Activated T-cell treated with anti-CD3 and anti-CD28 coated beads, Interleukin-2, amount 50 U/mL, for 72 hours (primary cell): ENCODE measurements at regions not wholly inside any gene's neighbourhood (a gene's known extent, or its start where the extent isn't known, plus 50 kb on each side); places are given as distances from the start of the nearest gene placed in this dataset.

Experiments used
- ATAC-seq, 2 donors: fragments of 150-1000 bp; cut with Tn5 transposase; replicated peaks in 1 of 2; 2 replicates each; pipeline ENCODE4 v1.10.0; 2021; ENCODE audit warnings: moderate library complexity in 2 of 2, mild to moderate bottlenecking in 1 of 2
- DNase-seq, 2 donors: peaks; one replicate each; pipeline ENCODE4 v3.0.0; 2021 to 2022; ENCODE audit warnings: mixed read lengths in 1 of 2
- H3K27ac Mint-ChIP-seq: one replicate; pipeline ENCODE4 v1.8.0; 2022; ENCODE audit warnings: mild to moderate bottlenecking, moderate library complexity, mixed read lengths
- H3K27me3 Mint-ChIP-seq: one replicate; pipeline ENCODE4 v1.8.0; 2022; ENCODE audit warnings: low read depth, mixed read lengths
- H3K36me3 Mint-ChIP-seq, 2 donors: one replicate each; pipeline ENCODE4 v1.8.0; 2022; ENCODE audit warnings: mixed read lengths in 2 of 2, mild to moderate bottlenecking in 1 of 2; ENCODE audit not compliant: insufficient read depth in 2 of 2
- H3K4me1 Mint-ChIP-seq: one replicate; pipeline ENCODE4 v1.8.0; 2022; ENCODE audit warnings: low read depth, mixed read lengths
- H3K4me3 Mint-ChIP-seq, 2 donors: one replicate each; pipeline ENCODE4 v1.8.0; 2022; ENCODE audit warnings: mild to moderate bottlenecking in 2 of 2, mixed read lengths in 2 of 2, moderate library complexity in 2 of 2
- H3K9me3 Mint-ChIP-seq, 2 donors: one replicate each; pipeline ENCODE4 v1.8.0; 2022; ENCODE audit warnings: mixed read lengths in 2 of 2

DNA sequence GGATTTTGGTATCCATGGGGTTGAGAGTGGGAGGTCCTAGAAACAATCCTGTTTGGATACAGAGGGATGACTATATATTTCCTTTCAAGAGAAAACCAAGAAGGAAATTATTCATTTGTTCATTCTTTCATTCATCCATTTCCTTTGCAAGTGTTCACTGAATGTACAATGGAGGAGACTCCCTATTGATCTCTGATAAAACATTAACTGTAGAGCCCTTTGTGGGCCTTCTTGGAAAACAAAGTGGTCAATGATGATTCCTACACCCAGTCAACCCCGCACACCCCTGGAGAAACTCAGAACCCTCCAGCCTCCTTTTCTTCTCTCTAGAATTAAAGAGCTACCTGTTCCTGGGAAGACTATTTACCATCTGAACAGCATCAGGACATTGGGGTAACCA, 247.3 kb downstream of the AUH start:
- no peak for ATAC-seq

DNA sequence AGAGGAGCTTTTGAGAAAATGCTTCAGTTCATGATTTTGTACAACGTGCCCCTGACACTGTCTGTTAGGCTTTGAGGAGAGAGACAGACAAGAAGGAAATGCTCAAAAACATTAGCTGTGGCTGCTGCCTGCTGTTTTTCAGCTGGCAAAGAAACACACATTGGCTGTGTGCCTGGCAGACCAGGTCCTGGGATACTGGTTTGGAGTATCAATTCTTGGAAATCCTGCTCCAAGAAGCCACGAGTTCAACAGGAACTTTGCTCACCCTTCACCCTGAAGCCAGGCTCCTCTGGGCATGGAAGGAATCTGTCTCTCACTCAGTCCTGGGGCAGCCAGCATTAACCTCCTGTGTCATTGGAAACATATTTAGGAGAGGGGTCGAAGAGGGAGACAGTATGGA, 245.5 kb downstream of the AUH start:
- no peak overlapping the region for H3K4me3 Mint-ChIP-seq
- DNase-seq, result no peak
- peaks cover 5 to 9% of the 10 kb centered on the region in 2 donors for H3K36me3 Mint-ChIP-seq
- peaks cover 17% of the 10 kb centered on the region for H3K27me3 Mint-ChIP-seq
- peaks cover 44% of the 10 kb centered on the region for H3K4me1 Mint-ChIP-seq
- no peak for ATAC-seq
- peaks cover under 1% of the 10 kb centered on the region in 2 donors for H3K9me3 Mint-ChIP-seq
- no peak overlapping the region for H3K27ac Mint-ChIP-seq

More for the DNA sequence above, 247.3 kb downstream of the AUH start:
- Mint-ChIP-seq H3K4me3 (no peak overlapping the region), H3K4me1 (peaks cover 43% of the 10 kb centered on the region), H3K36me3 (peaks cover 16 to 19% of the 10 kb centered on the region in 2 donors), H3K27ac (no peak overlapping the region), H3K9me3 (peaks cover 8 to 10% of the 10 kb centered on the region in 2 donors), H3K27me3 (peaks cover 17% of the 10 kb centered on the region)
- no peak for DNase-seq

DNA sequence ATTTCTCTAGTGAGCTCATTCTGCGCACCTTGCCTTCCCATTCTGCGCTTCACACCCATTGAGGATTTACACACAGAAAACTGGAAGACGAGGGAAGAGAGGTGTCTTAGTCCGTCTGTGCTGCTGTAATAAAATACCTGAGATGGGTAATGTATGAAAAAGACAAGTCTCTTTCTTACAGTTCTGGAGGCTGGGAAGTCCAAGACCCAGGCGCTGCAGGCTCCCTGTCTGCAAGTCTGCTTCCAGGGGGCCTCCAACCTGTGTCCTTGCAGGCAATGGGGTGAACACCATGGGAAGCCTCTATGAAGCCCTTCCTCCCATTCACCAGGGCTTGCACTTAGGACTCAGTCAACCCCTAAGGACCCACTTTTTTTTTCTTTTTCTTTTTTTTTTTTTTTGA, 245.0 kb downstream of the AUH start:
- Mint-ChIP-seq H3K4me3 (no peak overlapping the region), H3K9me3 (no peaks in the 10 kb centered on the region), H3K4me1 (peaks cover 39% of the 10 kb centered on the region), H3K27me3 (peaks cover 17% of the 10 kb centered on the region), H3K36me3 (peaks cover 5 to 7% of the 10 kb centered on the region in 2 donors), H3K27ac (no peak overlapping the region)
- DNase-seq (no peak), ATAC-seq (no peak)

DNA sequence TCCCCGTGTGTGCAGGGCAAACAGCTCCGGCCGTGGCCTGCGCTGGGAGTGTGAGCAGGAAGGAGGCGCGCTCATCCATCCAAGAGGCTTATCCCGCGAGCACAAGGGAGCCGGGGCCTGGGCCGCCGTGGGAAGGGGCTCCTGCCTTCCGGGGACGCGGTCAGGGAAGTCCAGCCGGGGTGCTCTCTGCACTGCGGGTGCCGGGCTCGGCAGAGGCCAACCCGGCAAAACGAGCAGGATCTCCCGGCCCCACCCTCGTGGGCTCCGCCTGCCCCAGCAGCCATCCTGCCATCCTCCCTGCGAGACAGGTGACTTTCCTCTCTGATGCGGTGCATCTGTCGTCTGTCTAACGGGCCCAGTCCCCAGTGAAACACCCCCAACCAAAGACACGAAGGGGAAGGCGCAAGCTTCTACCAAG, 244.2 kb downstream of the AUH start:
- ATAC-seq (no peak), DNase-seq (no peak)
- peaks cover 36% of the 10 kb centered on the region for H3K4me1 Mint-ChIP-seq
- peaks cover 17% of the 10 kb centered on the region for H3K27me3 Mint-ChIP-seq
- no peak overlapping the region for H3K27ac Mint-ChIP-seq
- peak overlapping the region in 1 of 2 donors; percentile 27 for H3K4me3 Mint-ChIP-seq
- peaks cover 3 to 7% of the 10 kb centered on the region in 2 donors for H3K36me3 Mint-ChIP-seq
- peaks cover 1% of the 10 kb centered on the region in 2 donors for H3K9me3 Mint-ChIP-seq

DNA sequence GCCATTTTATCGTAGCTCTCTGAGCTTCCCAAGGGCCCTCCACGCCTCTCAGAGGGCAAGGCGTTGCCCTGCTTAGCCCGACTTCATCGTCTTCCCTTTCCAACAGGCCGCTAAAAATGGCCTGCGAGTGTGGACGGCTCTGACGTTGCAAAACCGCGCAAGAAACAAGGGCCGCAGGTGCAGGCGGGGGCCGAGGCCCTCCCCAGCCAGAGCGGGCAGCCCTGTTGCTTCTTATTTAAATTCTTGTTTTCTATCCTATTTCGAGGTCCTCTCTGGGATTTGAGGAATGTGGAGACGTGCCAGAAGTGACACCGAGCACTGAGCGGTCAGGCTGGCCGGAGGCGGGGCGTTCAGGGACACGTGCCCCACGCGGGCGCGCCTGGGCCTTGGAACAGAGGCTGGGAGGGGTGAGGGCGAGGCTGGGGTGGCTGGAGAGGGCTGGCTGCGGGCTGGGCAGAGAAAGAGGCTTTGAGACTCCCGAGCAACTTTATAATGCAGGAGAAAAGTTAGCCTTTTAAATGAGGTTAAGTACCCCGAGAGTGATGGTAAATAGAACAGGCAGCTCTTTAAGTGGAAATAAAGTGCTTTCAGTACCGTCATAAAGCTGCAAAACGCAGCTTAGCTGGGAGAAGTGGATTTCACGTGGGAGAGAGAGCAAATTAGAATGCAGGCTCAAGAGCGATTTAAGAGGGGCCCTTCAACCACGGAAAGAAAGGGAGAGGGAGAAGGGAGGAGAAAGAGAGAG, 243.6 kb downstream of the AUH start:
- no peak for DNase-seq
- H3K36me3 Mint-ChIP-seq, result peaks cover 3 to 8% of the 10 kb centered on the region in 2 donors
- peaks cover 17% of the 10 kb centered on the region for H3K27me3 Mint-ChIP-seq
- H3K9me3 Mint-ChIP-seq, result peaks cover 1% of the 10 kb centered on the region in 2 donors
- peak overlapping the region in 1 of 2 donors; percentile 27 for H3K4me3 Mint-ChIP-seq
- H3K27ac Mint-ChIP-seq, result no peak overlapping the region
- H3K4me1 Mint-ChIP-seq, result peaks cover 34% of the 10 kb centered on the region
- ATAC-seq, result no peak

DNA sequence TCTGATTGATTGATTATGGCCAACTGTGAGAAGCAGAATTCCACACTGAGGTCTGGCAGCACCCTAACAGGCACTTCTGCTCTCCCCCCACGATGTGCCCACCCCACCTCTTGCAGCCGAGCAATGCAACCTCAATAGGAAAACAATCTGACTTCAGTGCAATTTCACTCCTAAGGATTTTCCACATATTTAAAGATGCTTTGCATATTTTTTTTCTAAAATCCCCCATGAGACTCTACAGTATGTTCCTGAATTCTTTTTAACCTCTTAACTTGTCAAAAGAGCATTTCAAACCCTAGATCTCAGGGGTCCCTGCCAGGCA, 243.1 kb downstream of the AUH start:
- Mint-ChIP-seq H3K4me1 (peaks cover 34% of the 10 kb centered on the region), H3K36me3 (peaks cover 7 to 12% of the 10 kb centered on the region in 2 donors), H3K4me3 (no peak overlapping the region), H3K27me3 (peaks cover 17% of the 10 kb centered on the region), H3K27ac (no peak overlapping the region), H3K9me3 (peaks cover 1 to 4% of the 10 kb centered on the region in 2 donors)
- ATAC-seq (no peak), DNase-seq (no peak)

DNA sequence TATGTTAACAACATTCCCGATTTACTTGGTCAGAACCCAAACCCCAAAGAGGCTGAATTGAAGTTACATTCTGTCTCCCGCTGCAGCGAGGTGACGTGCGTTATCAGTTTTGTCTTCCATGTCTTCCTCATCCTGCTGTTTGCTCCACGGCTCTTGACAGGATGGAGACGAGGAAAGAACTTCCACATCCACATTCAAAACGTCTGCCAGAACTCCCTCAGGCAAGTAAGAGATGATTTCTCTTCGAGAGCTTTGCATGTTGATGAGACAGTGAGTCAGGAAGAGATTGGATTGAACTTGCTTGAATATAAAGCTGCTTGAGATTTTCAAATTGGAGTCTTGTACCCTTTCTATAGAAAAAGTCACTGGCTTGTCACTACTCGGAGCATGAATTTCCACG, 242.6 kb downstream of the AUH start:
- DNase-seq (no peak), ATAC-seq (no peak)
- Mint-ChIP-seq H3K4me3 (no peak overlapping the region), H3K36me3 (peaks cover 7 to 13% of the 10 kb centered on the region in 2 donors), H3K27me3 (peaks cover 17% of the 10 kb centered on the region), H3K27ac (no peak overlapping the region), H3K4me1 (peaks cover 33% of the 10 kb centered on the region), H3K9me3 (peaks cover 1 to 4% of the 10 kb centered on the region in 2 donors)

DNA sequence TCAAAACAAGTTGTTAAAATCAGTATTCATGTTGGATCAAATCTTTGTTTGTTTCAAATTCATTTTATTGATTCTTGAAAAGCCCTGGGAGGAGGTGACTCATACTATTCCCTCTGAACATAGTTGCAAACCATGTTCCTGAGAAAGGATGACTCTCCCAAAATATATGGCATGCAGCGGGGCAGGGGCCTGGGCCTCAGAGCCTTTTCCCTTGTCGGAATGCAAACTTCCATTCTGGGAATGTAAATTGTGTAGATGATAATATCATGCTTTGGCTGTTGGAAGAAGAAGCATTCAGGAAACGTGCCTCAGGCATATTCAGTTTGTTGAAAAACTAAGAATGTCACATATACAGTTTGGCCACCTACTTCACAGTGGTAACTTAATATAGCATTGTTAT, 242.0 kb downstream of the AUH start:
- Mint-ChIP-seq H3K27me3 (peaks cover 17% of the 10 kb centered on the region), H3K27ac (no peak overlapping the region), H3K9me3 (peaks cover 1 to 6% of the 10 kb centered on the region in 2 donors), H3K4me1 (peaks cover 33% of the 10 kb centered on the region), H3K4me3 (no peak overlapping the region), H3K36me3 (peaks cover 7 to 18% of the 10 kb centered on the region in 2 donors)
- ATAC-seq (no peak), DNase-seq (no peak)

DNA sequence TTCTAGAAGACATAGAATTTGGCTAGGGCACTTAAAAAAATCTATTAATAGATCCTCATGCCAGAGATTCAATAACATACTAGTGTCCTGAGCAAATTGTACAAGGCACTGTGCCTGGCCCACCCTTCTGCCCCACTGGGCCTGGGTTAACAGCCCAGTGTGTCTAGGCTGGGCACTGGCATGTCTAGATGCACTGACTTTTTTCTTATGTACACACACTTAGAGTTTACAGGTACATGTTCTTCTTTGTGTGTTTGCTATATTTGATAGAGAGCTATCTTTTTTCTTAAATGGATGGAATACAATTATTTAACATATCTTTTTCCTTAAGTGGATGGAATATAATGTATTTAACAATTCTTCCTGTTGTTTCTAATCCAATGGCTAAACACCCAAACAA, 241.5 kb downstream of the AUH start:
- peaks cover 7 to 24% of the 10 kb centered on the region in 2 donors for H3K36me3 Mint-ChIP-seq
- H3K4me3 Mint-ChIP-seq, result no peak overlapping the region
- ATAC-seq (no peak), DNase-seq (no peak)
- H3K4me1 Mint-ChIP-seq, result peaks cover 33% of the 10 kb centered on the region
- peaks cover 17% of the 10 kb centered on the region for H3K27me3 Mint-ChIP-seq
- H3K9me3 Mint-ChIP-seq, result peaks cover 3 to 6% of the 10 kb centered on the region in 2 donors
- H3K27ac Mint-ChIP-seq, result no peak overlapping the region

DNA sequence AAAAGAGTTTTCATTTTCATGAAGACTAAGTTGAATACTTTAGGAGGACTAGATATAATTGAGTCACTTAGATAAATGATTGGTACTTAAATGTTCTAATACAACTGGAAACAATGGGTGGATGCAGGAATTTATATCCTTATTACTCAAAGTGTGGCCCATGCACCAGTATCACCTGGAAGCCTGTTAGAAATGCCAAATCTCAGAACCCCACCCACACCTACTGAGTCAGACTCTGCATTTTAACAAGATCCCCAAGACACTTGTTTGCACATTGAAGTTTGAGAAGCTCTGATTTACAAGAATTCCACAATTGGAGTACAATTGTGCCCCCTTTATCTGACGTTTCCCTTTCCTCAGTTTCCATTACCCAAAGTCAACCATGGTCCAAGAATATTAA, 239.0 kb downstream of the AUH start:
- Mint-ChIP-seq H3K4me1 (peaks cover 32% of the 10 kb centered on the region), H3K27me3 (peaks cover 16% of the 10 kb centered on the region), H3K9me3 (peaks cover 8 to 9% of the 10 kb centered on the region in 2 donors), H3K4me3 (no peak overlapping the region), H3K27ac (no peak overlapping the region), H3K36me3 (peaks cover 8 to 30% of the 10 kb centered on the region in 2 donors)
- DNase-seq (no peak), ATAC-seq (no peak)

DNA sequence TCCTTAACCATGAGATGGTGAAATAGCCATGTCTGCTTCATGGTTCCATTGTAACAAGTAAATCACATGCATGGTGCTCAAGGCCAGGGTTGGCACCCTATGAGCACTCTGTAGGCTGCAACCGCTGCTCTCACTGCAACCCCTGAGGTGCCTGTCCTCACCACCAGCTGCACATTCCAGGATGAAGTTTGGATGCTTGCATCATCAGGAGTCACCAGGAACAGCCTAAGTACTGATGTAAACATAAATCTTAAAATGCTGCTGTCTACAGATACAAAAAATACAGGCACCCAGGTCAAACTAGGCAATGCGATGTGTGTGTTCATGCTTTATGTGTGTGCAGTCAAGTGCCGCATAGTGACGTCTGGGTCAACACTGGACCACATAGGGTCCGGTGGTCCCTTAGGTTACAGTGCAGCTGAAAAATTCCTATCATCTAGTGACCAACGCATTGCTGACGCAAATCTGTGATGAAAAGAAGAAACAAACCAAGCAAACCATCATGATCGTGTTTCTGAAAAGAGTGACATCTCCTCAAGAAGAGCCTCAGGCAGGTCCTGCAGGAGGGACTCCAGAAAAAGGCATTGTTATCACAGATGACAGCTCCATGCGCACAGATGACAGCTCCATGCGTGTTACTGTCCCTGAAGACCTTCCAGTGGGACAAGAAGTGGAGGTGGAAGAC, 234.8 kb downstream of the AUH start:
- H3K4me1 Mint-ChIP-seq, result peaks cover 39% of the 10 kb centered on the region
- H3K9me3 Mint-ChIP-seq, result peaks cover 9 to 11% of the 10 kb centered on the region in 2 donors
- H3K27me3 Mint-ChIP-seq, result no peaks in the 10 kb centered on the region
- ATAC-seq (no peak), DNase-seq (no peak)
- no peak overlapping the region for H3K4me3 Mint-ChIP-seq
- no peak overlapping the region for H3K27ac Mint-ChIP-seq
- peaks cover 13 to 29% of the 10 kb centered on the region in 2 donors for H3K36me3 Mint-ChIP-seq

DNA sequence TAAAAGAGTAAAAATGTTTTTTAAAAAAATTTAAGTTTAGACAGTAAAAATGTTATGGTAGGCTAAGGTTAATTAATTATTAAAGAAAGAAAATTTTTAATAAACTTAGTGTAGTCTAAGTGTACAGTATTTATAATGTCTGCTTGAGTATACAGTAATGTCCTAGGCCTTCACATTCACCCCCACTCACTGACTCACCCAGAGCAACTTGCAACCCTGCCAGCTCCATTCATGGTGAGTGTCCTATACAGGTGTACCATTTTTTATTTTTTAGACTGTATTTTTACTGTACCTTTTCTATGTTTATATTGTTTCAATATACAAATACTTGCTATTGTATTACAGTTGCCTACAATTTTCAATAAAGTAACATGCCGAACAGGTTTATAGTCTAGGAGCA, 234.1 kb downstream of the AUH start:
- Mint-ChIP-seq H3K4me1 (peaks cover 42% of the 10 kb centered on the region), H3K4me3 (no peak overlapping the region), H3K27me3 (no peaks in the 10 kb centered on the region)

DNA sequence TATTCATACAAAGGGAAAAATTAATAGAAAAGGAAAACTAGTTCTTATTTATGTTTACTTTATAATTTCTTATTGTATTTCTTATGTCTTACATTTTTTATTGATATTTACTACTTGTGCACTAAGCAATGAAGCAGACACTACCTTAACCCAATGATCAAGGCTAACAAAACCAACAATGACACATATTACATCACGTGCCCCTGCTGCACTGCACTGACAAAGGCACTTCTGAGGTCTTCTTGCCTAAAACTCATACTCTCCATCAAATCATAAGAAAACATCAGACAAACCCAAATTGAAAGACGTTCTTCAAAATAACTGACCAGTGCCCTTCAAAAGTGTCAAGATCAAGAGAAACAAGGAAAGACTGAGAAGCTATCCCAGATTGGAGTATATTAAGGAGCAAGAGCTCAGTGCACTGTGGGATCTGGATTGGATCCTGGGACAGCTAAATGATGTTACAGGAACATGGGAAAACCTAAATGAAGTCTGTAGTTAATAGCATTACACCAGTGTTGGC, 230.9 kb downstream of the AUH start:
- peaks cover 10 to 17% of the 10 kb centered on the region in 2 donors for H3K36me3 Mint-ChIP-seq
- peaks cover 55% of the 10 kb centered on the region for H3K4me1 Mint-ChIP-seq
- peak overlapping the region; percentile 41 to 77 for H3K4me3 Mint-ChIP-seq
- H3K27ac Mint-ChIP-seq, result peak overlapping the region; percentile 98
- no peaks in the 10 kb centered on the region for H3K27me3 Mint-ChIP-seq
- peaks cover 2 to 3% of the 10 kb centered on the region in 2 donors for H3K9me3 Mint-ChIP-seq
- DNase-seq (no peak), ATAC-seq (peak; percentile 35 to 49)

More for the DNA sequence above, 234.1 kb downstream of the AUH start:
- Mint-ChIP-seq H3K9me3 (peaks cover 8 to 9% of the 10 kb centered on the region in 2 donors), H3K27ac (no peak overlapping the region), H3K36me3 (peaks cover 13 to 27% of the 10 kb centered on the region in 2 donors)
- DNase-seq (no peak), ATAC-seq (no peak)
